Naive thymus-derived CD4-positive, alpha-beta T cell (primary cell): ENCODE measurements at regions not wholly inside any gene's neighbourhood (a gene's known extent, or its start where the extent isn't known, plus 50 kb on each side); places are given as distances from the start of the nearest gene placed in this dataset.

ENCODE experiments used
- ATAC-seq: fragments of 150-1000 bp; cut with Tn5 transposase; 2 replicates; pipeline ENCODE4 v1.10.0; 2021; ENCODE audit warnings: mild to moderate bottlenecking, moderate library complexity
- CTCF ChIA-PET: fragments of 350-600 bp; sonication (Branson Sonifier 250); formaldehyde crosslinking; loops from one replicate; lab custom pipeline; 2021; ENCODE audit warnings: antibody characterized with exemption; lab: Charles Lee
- POLR2A ChIA-PET: fragments of 350-600 bp; sonication (Branson Sonifier 250); formaldehyde crosslinking; loops from one replicate; lab custom pipeline; 2021; ENCODE audit warnings: antibody characterized with exemption, inconsistent platforms; lab: Charles Lee
- DNase-seq, 9 donors: peaks; one replicate each; pipeline versions ENCODE4 v3.0.0 to v3.0.0-alpha.2; 2020 to 2022; ENCODE audit warnings: mixed read lengths in 1 of 9
- H3K27ac ChIP-seq: one replicate; pipeline ENCODE4 v1.7.0; 2013; ENCODE audit warnings: mild to moderate bottlenecking, low read depth, low read length, moderate library complexity
- H3K27me3 ChIP-seq, 2 donors: one replicate each; pipeline ENCODE4 v1.7.0; 2013; ENCODE audit warnings: low read length in 2 of 2, mild to moderate bottlenecking in 2 of 2, moderate library complexity in 2 of 2; ENCODE audit not compliant: control insufficient read depth in 2 of 2, insufficient read depth in 2 of 2
- H3K36me3 ChIP-seq, 3 experiments: 1 replicate in 2 of 3; 2 replicates in 1 of 3; pipeline ENCODE4 v1.7.0; 2013; ENCODE audit warnings: low read length in 3 of 3, mild to moderate bottlenecking in 3 of 3, moderate library complexity in 1 of 3; ENCODE audit not compliant: insufficient read depth in 3 of 3, control insufficient read depth in 2 of 3
- H3K4me1 ChIP-seq, 2 donors: one replicate each; pipeline ENCODE4 v1.7.0; 2013; ENCODE audit warnings: low read length in 2 of 2, mild to moderate bottlenecking in 2 of 2, moderate library complexity in 1 of 2; ENCODE audit not compliant: control insufficient read depth in 2 of 2, insufficient read depth in 2 of 2
- H3K4me3 ChIP-seq: 2 replicates; pipeline ENCODE4 v1.7.0; 2013; ENCODE audit warnings: mild to moderate bottlenecking, low read length
- H3K9me3 ChIP-seq, 3 experiments: 1 replicate in 2 of 3; 2 replicates in 1 of 3; pipeline ENCODE4 v1.7.0; 2013; ENCODE audit warnings: low read length in 3 of 3; ENCODE audit not compliant: control insufficient read depth in 2 of 3
- H3K27ac Mint-ChIP-seq, 9 donors: one replicate each; pipeline ENCODE4 v1.8.0; 2020 to 2022; ENCODE audit warnings: mixed read lengths in 9 of 9, mild to moderate bottlenecking in 8 of 9, moderate library complexity in 5 of 9, inconsistent platforms in 2 of 9
- H3K27me3 Mint-ChIP-seq, 5 donors: one replicate each; pipeline ENCODE4 v1.8.0; 2021 to 2022; ENCODE audit warnings: mixed read lengths in 5 of 5, mild to moderate bottlenecking in 1 of 5
- H3K36me3 Mint-ChIP-seq, 5 donors: one replicate each; pipeline ENCODE4 v1.8.0; 2020 to 2022; ENCODE audit warnings: mixed read lengths in 5 of 5, mild to moderate bottlenecking in 3 of 5, inconsistent platforms in 1 of 5
- H3K4me1 Mint-ChIP-seq, 7 donors: one replicate each; pipeline ENCODE4 v1.8.0; 2020 to 2022; ENCODE audit warnings: mixed read lengths in 7 of 7, mild to moderate bottlenecking in 3 of 7, inconsistent platforms in 1 of 7
- H3K4me3 Mint-ChIP-seq, 10 donors: one replicate each; pipeline ENCODE4 v1.8.0; 2020 to 2022; ENCODE audit warnings: mild to moderate bottlenecking in 10 of 10, mixed read lengths in 10 of 10, moderate library complexity in 6 of 10, inconsistent platforms in 2 of 10
- H3K9me3 Mint-ChIP-seq, 11 donors: one replicate each; pipeline ENCODE4 v1.8.0; 2020 to 2022; ENCODE audit warnings: mixed read lengths in 11 of 11, mild to moderate bottlenecking in 4 of 11, inconsistent platforms in 1 of 11, moderate library complexity in 1 of 11
- intact Hi-C, 2 donors: fragments of 100-400 bp; cut with micrococcal nuclease; formaldehyde crosslinking; loops; one replicate each; pipeline ENCODE4 v1.15.1; 2023

GRCh38 chr1:184228558-184228957, 158.3 kb upstream of the C1orf21 start:
- Mint-ChIP-seq H3K27ac (no peak overlapping the region), H3K4me1 (no peaks in the 10 kb centered on the region), H3K4me3 (no peak overlapping the region), H3K9me3 (peaks cover 0 to 8% (median 0%) of the 10 kb centered on the region in 11 donors), H3K36me3 (no peaks in the 10 kb centered on the region), H3K27me3 (peaks cover 4 to 17% (median 8%) of the 10 kb centered on the region in 5 donors)
- ATAC-seq (no peak), DNase-seq (no peak)
- H3K27ac ChIP-seq: no peak overlapping the region
- H3K27me3 ChIP-seq: no peaks in the 10 kb centered on the region
- H3K9me3 ChIP-seq: no peaks in the 10 kb centered on the region
- no peaks in the 10 kb centered on the region for H3K4me1 ChIP-seq
- CTCF ChIA-PET: no interaction called here
- no peak overlapping the region for H3K4me3 ChIP-seq
- POLR2A ChIA-PET: no interaction called here
- H3K36me3 ChIP-seq: no peaks in the 10 kb centered on the region
- intact Hi-C loops: no loop called here

GRCh38 chr1:184237588-184237987, 149.2 kb upstream of the C1orf21 start:
- H3K27ac ChIP-seq: no peak overlapping the region
- no peaks in the 10 kb centered on the region for H3K27me3 ChIP-seq
- Mint-ChIP-seq H3K36me3 (peaks cover 0 to 9% (median 0%) of the 10 kb centered on the region in 5 donors), H3K27ac (no peak overlapping the region), H3K9me3 (peaks cover 0 to 14% (median 6%) of the 10 kb centered on the region in 11 donors), H3K4me3 (no peak overlapping the region), H3K4me1 (no peaks in the 10 kb centered on the region), H3K27me3 (peaks cover 5 to 32% (median 22%) of the 10 kb centered on the region in 5 donors)
- DNase-seq (no peak), ATAC-seq (no peak)
- ChIA-PET CTCF (no interaction called here), POLR2A (no interaction called here)
- intact Hi-C loops: no loop called here
- no peaks in the 10 kb centered on the region for H3K9me3 ChIP-seq
- no peaks in the 10 kb centered on the region for H3K36me3 ChIP-seq
- H3K4me3 ChIP-seq: no peak overlapping the region
- no peaks in the 10 kb centered on the region for H3K4me1 ChIP-seq

- no peaks in the 10 kb centered on the region for H3K36me3 ChIP-seq
- peaks cover 0 to 4% (median 0%) of the 10 kb centered on the region in 11 donors for H3K9me3 Mint-ChIP-seq
- no peak overlapping the region for H3K27ac Mint-ChIP-seq
- intact Hi-C loops: no loop called here
- POLR2A ChIA-PET: no interaction called here
- no peaks in the 10 kb centered on the region for H3K36me3 Mint-ChIP-seq
- CTCF ChIA-PET: no interaction called here
- H3K27ac ChIP-seq: no peak overlapping the region
- DNase-seq (no peak), ATAC-seq (no peak)
- H3K27me3 Mint-ChIP-seq: peaks cover 6 to 29% (median 24%) of the 10 kb centered on the region in 5 donors
- no peaks in the 10 kb centered on the region for H3K4me1 ChIP-seq
- no peaks in the 10 kb centered on the region for H3K27me3 ChIP-seq
- H3K4me3 ChIP-seq: no peak overlapping the region
- H3K4me3 Mint-ChIP-seq: no peak overlapping the region
- H3K9me3 ChIP-seq: no peaks in the 10 kb centered on the region
- no peaks in the 10 kb centered on the region for H3K4me1 Mint-ChIP-seq
Measured at GRCh38 chr1:184241446-184241845, 145.4 kb upstream of the C1orf21 start.

GRCh38 chr1:184242507-184242943, 144.3 kb upstream of the C1orf21 start:
- H3K4me1 ChIP-seq: no peaks in the 10 kb centered on the region
- ChIA-PET CTCF (interaction anchor here (0.6 kb wide), 1 partner anchor 604 kb away, joined by 3 read pairs; no protein-coding TSS in a partner anchor), POLR2A (no interaction called here)
- no peaks in the 10 kb centered on the region for H3K27me3 ChIP-seq
- Mint-ChIP-seq H3K9me3 (peaks cover 0 to 4% (median 0%) of the 10 kb centered on the region in 11 donors), H3K27me3 (peaks cover 6 to 31% (median 26%) of the 10 kb centered on the region in 5 donors), H3K4me3 (no peak overlapping the region), H3K4me1 (no peaks in the 10 kb centered on the region), H3K27ac (no peak overlapping the region), H3K36me3 (no peaks in the 10 kb centered on the region)
- H3K27ac ChIP-seq: no peak overlapping the region
- H3K36me3 ChIP-seq: no peaks in the 10 kb centered on the region
- DNase-seq (no peak), ATAC-seq (no peak)
- H3K4me3 ChIP-seq: no peak overlapping the region
- intact Hi-C loops: no loop called here
- no peaks in the 10 kb centered on the region for H3K9me3 ChIP-seq

- no peaks in the 10 kb centered on the region for H3K4me1 ChIP-seq
- Mint-ChIP-seq H3K27me3 (peaks cover 6 to 44% (median 25%) of the 10 kb centered on the region in 5 donors), H3K36me3 (no peaks in the 10 kb centered on the region), H3K9me3 (peaks cover 0 to 4% (median 0%) of the 10 kb centered on the region in 11 donors), H3K4me1 (no peaks in the 10 kb centered on the region), H3K27ac (no peak overlapping the region), H3K4me3 (no peak overlapping the region)
- no peaks in the 10 kb centered on the region for H3K36me3 ChIP-seq
- DNase-seq (no peak), ATAC-seq (no peak)
- POLR2A ChIA-PET: no interaction called here
- CTCF ChIA-PET: no interaction called here
- no peak overlapping the region for H3K27ac ChIP-seq
- intact Hi-C loops: no loop called here
- no peaks in the 10 kb centered on the region for H3K27me3 ChIP-seq
- no peaks in the 10 kb centered on the region for H3K9me3 ChIP-seq
- no peak overlapping the region for H3K4me3 ChIP-seq
Measured at GRCh38 chr1:184244962-184245361, 141.9 kb upstream of the C1orf21 start.

- Histone ChIP-seq H3K4me1 (no peaks in the 10 kb centered on the region), H3K4me3 (no peak overlapping the region), H3K9me3 (no peaks in the 10 kb centered on the region), H3K36me3 (no peaks in the 10 kb centered on the region), H3K27me3 (no peaks in the 10 kb centered on the region), H3K27ac (no peak overlapping the region)
- ATAC-seq (no peak), DNase-seq (no peak)
- intact Hi-C loops: no loop called here
- Mint-ChIP-seq H3K4me3 (no peak overlapping the region), H3K36me3 (no peaks in the 10 kb centered on the region), H3K4me1 (no peaks in the 10 kb centered on the region), H3K9me3 (peaks cover 0 to 4% (median 0%) of the 10 kb centered on the region in 11 donors), H3K27ac (no peak overlapping the region), H3K27me3 (peaks cover 0 to 44% (median 30%) of the 10 kb centered on the region in 5 donors)
- POLR2A ChIA-PET: no interaction called here
- CTCF ChIA-PET: no interaction called here
Measured at GRCh38 chr1:184247671-184248070, 139.2 kb upstream of the C1orf21 start.

GRCh38 chr1:184253921-184254320, 132.9 kb upstream of the C1orf21 start:
- H3K27ac Mint-ChIP-seq: no peak overlapping the region

More at GRCh38 chr1:184253921-184254320, 132.9 kb upstream of the C1orf21 start:
- Mint-ChIP-seq H3K4me3 (no peak overlapping the region), H3K36me3 (no peaks in the 10 kb centered on the region), H3K9me3 (peaks cover 0 to 8% (median 1%) of the 10 kb centered on the region in 11 donors), H3K27me3 (peaks cover 8 to 41% (median 21%) of the 10 kb centered on the region in 5 donors), H3K4me1 (no peaks in the 10 kb centered on the region)
- no peaks in the 10 kb centered on the region for H3K4me1 ChIP-seq
- DNase-seq (no peak), ATAC-seq (no peak)
- ChIA-PET CTCF (no interaction called here), POLR2A (no interaction called here)
- intact Hi-C loops: no loop called here
- no peak overlapping the region for H3K27ac ChIP-seq
- no peaks in the 10 kb centered on the region for H3K27me3 ChIP-seq
- H3K4me3 ChIP-seq: no peak overlapping the region
- no peaks in the 10 kb centered on the region for H3K9me3 ChIP-seq
- no peaks in the 10 kb centered on the region for H3K36me3 ChIP-seq
